ENCODE measurements at regions not wholly inside any gene's neighbourhood (a gene's known extent, or its start where the extent isn't known, plus 50 kb on each side); places are given as distances from the start of the nearest gene placed in this dataset.

- ATAC-seq, result no peak
- DNase-seq, result no peak
These were observed 51.3 kb upstream of the NR4A2 start for GRCh38 chr2:156383798-156384197.

GRCh38 chr2:156385242-156385641 is 50.9 kb upstream of the GPD2 start:
- ATAC-seq (peak; percentile 90), DNase-seq (peak; percentile 33)

All from stimulated activated naive CD8-positive, alpha-beta T cell treated with anti-CD3 and anti-CD28 coated beads, Interleukin-15, Interleukin-2, amounts not matched to agents 100 U/mL and 50 U/mL, for 24 hours (primary cell).